GM18520 (cell line): ENCODE measurements at regions not wholly inside any gene's neighbourhood (a gene's known extent, or its start where the extent isn't known, plus 50 kb on each side); places are given as distances from the start of the nearest gene placed in this dataset.

Source experiments
- ATAC-seq: cut with Tn5 transposase; IDR thresholded peaks from one replicate; pipeline ENCODE4 v1.9.1; 2021; ENCODE audit not compliant: unreplicated experiment

DNA sequence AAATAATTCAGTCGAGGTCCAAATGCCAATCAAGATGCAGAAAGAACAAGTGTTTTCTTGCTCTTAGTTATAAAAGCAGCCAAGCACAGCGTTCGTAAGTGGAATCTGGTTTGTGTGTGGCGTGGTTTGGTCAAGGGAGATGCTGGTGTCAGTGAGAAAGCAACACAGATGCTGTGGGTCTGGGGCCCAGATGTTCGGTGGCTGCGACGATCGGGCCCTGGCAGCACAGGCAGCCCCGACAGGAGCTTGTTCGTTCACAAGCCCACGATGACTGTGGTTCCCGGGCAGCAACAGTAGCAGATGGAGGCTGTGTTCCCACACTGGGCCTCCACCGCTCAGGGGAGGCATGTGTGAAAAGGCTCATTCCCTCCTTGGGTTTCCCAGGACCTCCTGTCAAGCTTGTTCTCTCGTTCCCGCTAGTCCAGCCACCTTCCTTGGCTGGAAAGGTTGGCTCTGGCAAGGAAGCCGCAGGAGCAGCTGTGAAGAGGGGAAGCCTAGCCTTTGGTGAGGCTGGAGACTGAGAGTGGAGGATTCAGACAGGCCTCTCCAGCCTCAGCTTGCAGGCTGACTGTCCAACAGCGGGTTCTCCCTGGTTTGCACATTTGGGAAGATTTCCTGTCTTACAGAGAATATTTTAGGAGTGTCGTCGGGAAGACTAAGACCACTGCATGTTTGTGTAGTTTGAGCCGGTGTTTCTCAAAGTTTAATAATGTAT is 304.7 kb downstream of the QKI start:
- ATAC-seq, result no peak

DNA sequence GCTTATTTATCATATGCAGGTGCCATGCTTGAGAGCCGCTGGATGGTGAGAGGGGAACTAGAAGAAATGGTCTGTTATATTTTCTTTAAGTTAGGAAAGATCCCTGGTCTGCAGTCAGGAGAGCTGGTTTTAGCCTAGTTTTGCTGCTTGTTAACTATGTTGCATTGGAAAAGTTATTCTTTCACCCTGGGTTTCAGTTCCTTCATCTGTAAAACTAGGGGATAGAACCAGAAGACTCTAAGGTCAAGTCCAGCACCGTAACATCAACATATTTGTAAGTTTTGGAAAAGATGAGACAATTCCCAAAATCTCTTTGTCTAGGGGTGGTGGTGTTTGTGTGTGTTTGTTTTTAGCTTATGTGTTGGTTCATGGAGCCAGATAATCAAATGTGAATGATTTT is 304.0 kb downstream of the QKI start:
- no peak for ATAC-seq

GRCh38 chr6:163717106-163717764 is 302.7 kb downstream of the QKI start:
- ATAC-seq, result no peak

- no peak for ATAC-seq
Observed at GRCh38 chr6:163716690-163717089, 302.2 kb downstream of the QKI start.

DNA sequence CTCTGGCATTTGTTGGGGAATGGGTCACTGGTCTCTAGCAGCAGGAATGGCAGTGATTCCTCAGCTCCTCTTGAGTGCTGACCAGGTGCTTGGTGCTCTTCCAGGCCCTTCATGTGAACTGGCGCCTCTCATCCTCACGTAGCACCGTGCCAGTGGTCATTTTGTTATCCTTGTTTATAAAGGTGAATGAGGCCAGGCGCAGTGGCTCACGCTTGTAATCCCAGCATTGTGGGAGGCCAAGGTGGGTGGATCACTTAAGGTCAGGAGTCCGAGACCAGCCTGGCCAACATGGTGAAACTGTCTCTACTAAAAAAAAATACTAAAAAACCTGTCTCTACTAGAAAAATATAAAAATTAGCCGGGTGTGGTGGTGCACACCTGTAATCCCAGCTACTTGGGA is 301.3 kb downstream of the QKI start:
- ATAC-seq, result no peak

- ATAC-seq, result no peak
Observed at GRCh38 chr6:163714179-163714578, 299.7 kb downstream of the QKI start.

DNA sequence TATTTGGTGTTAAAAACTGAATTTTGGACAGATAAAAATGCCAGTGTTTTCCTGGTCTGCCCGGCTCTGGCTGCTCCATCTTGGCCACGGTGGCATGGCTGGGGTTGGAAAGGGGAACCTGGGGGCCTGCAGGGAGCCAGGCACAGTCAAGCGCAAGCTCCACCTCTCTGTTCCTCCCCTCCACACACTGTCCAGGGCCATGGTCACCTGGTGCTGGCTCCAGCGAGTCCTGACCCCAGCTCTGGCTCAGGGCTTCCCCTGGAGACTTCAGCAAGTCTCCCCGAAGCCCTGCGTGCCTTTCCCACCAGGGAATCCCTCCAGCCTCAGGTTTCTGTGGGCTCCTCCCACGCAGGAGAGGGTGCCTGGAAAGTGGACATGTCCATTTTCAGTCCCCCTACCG is 298.5 kb downstream of the QKI start:
- no peak for ATAC-seq

DNA sequence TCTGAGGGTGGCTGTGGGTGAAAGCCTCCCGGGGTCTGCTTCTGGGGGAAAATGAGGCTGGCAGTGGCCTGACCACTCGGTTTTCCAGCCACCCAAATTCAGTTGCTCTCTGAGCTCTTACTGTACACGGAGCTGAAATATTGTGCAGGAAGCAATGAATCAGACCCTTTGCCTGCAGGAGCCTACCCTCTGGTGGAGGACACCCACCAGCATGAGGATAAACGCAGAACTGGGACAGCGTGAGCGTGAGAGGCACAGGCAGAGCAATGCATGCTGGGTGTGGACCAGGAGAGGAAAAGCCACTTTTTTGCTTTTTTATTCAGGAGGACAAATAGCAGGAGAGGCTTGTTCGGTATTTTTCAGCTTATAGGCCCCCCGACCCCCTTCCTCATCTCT is 298.0 kb downstream of the QKI start:
- no peak for ATAC-seq

DNA sequence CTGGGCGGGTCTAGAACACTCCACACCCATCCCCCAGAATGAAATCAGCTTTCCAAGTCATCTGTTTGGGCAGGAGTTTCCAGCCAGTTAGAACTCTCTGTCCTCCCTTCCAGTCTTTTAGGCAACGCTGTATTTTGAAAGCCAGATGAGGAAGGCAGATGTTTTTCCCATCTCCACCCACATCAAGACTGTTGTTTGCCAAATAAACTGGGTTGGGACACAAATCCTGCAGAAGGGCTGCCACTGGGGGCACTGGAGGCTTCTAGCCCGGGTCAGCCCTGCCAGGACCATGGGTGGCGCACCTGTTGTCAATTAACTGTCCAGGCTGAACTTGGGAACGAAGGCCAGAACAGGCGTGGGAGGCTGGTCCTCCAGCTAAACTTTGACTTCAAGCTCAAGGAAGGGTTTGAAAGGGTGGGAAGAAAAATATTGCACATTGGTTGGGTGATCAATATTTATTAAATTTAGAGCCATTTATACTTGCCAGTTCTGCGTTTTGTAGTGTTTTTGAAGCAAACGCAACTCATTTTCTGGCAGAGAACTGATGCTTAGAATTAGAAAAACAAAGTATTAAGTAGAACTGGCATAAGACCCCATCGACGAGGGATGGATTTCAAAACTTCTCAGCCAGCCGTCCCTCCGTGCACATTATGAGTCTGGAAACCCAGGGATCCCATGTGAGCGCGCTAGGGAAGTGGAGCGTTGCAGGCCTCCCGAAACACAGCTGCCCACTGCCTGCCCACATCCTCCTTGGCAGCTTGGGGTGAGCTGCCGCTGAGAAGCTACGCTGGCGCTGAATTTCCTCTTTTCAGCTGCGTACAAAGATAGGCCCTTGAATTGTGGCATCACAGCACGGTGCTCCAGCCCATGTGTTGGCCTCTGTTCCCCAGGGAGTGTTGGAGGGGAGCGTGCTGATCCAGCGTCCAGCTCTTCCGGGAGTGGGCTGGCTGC is 297.4 kb downstream of the QKI start:
- ATAC-seq, result peak; percentile 32

- ATAC-seq, result no peak
Observed at GRCh38 chr6:163710532-163711470, 296.3 kb downstream of the QKI start.

- no peak for ATAC-seq
Observed at GRCh38 chr6:163709693-163710092, 295.2 kb downstream of the QKI start.

DNA sequence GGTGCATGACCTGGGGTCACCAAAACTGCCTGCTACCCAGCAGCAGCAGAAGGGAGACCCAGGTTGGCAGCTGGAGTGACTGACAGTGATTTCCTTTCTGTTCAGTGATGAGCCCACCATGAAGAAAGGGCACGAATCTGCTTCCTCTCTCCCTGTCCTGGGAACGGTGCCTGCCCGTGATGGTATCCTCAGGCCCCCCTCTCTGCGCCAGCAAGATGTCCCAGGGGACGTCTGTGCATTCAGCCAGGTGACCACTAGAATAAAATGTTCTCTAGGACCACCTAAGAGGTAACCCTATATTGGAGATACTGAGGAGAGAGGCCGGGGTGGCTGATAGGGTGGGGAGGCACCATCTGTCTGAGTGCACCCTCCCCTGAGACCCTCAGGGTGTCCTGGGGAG is 294.7 kb downstream of the QKI start:
- no peak for ATAC-seq

GRCh38 chr6:163708466-163708865 is 293.9 kb downstream of the QKI start:
- peak; percentile 49 for ATAC-seq

GRCh38 chr6:163707387-163708355 is 293.2 kb downstream of the QKI start:
- peak; percentile 44 for ATAC-seq

- no peak for ATAC-seq
Observed at GRCh38 chr6:163706500-163707087, 292.1 kb downstream of the QKI start.

- ATAC-seq, result peak; percentile 22
Observed at GRCh38 chr6:163705923-163706322, 291.4 kb downstream of the QKI start.

DNA sequence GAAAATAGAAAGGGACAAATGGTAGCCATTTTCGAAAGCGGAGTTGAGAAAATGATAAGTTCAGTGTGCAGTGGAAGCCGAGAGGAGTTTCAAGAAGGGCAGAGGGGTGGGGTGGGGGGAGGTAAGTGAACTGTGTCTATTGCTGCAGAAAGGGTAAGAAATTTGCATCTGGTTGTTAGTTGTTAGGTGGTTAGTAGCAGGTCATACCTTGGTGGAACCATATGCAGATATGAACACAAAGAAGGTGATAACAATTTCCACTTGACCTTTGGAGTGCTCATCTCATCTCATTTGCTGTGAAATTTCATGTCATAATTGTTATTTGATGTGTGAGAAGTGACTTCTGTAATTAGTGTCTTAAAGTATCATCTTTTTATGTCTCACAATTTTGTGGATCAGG is 288.2 kb downstream of the QKI start:
- ATAC-seq, result no peak

- ATAC-seq, result no peak
Observed at GRCh38 chr6:163701762-163702161, 287.2 kb downstream of the QKI start.

- no peak for ATAC-seq
Observed at GRCh38 chr6:163698086-163698485, 283.6 kb downstream of the QKI start.
